Endothelial cell of umbilical vein (primary cell): ENCODE measurements at regions not wholly inside any gene's neighbourhood (a gene's known extent, or its start where the extent isn't known, plus 50 kb on each side); places are given as distances from the start of the nearest gene placed in this dataset.

ENCODE experiments used
- BruUV-seq: library from RNA; stranded (reverse); fragments of 400-500 nt; replicated peaks from 2 replicates; lab custom pipeline; 2021; lab: Mats Ljungman, UMichigan
- CTCF ChIA-PET: fragments of 300-600, 350-600 bp; sonication (Branson Sonifier 250); formaldehyde crosslinking; loops from one replicate; lab custom pipeline; 2021; ENCODE audit warnings: antibody characterized with exemption, inconsistent platforms; lab: Charles Lee
- POLR2A ChIA-PET: fragments of 300-600, 350-600 bp; sonication (Branson Sonifier 250); formaldehyde crosslinking; loops from one replicate; lab custom pipeline; 2021; ENCODE audit warnings: antibody characterized with exemption, inconsistent platforms; lab: Charles Lee
- DNase-seq: peaks from one replicate; pipeline ENCODE4 v3.0.0-alpha.2; 2011; ENCODE audit warnings: low read depth, low spot score
- FAIRE-seq: peaks from 2 replicates; lab custom pipeline; 2011; peaks lifted over from hg19 to GRCh38; lab: Jason Lieb, UNC
- H2AFZ ChIP-seq: 2 replicates; pipeline ENCODE4 v1.6.0; 2012; ENCODE audit warnings: low read depth, low read length, control low read depth, inconsistent platforms
- H3K27ac ChIP-seq: 2 replicates; pipeline ENCODE4 v1.5.1; 2011; ENCODE audit warnings: low read depth, mild to moderate bottlenecking, control low read depth, low read length, moderate library complexity; ENCODE audit not compliant: insufficient read depth
- H3K27me3 ChIP-seq, 2 experiments: 2 replicates each; pipeline versions ENCODE4 v1.6.0 to v1.6.1; 2011; ENCODE audit warnings: low read length in 2 of 2, mixed read lengths in 1 of 2; ENCODE audit not compliant: control insufficient read depth in 2 of 2, insufficient read depth in 2 of 2
- H3K36me3 ChIP-seq, 2 experiments: 2 replicates in 1 of 2; 3 replicates in 1 of 2; pipeline ENCODE4 v1.5.1; 2011; ENCODE audit warnings: low read length in 2 of 2, mild to moderate bottlenecking in 1 of 2, moderate library complexity in 1 of 2; ENCODE audit not compliant: control insufficient read depth in 2 of 2, insufficient read depth in 2 of 2; ENCODE audit errors: extremely low read depth in 1 of 2
- H3K4me1 ChIP-seq: 3 replicates; pipeline ENCODE4 v1.5.1; 2011; ENCODE audit warnings: mild to moderate bottlenecking, low read length; ENCODE audit not compliant: control insufficient read depth, insufficient read depth; ENCODE audit errors: extremely low read depth
- H3K4me2 ChIP-seq: 2 replicates; pipeline ENCODE4 v1.6.1; 2011; ENCODE audit warnings: low read length, control low read depth, mixed read lengths; ENCODE audit not compliant: insufficient read depth
- H3K4me3 ChIP-seq, 3 experiments: fragments of 200-600 bp in 1 of 3; sonication (generic), shearing (Covaris generic) in 1 of 3; replicated peaks in 1 of 3; 2 replicates each; pipeline ENCODE4 v1.5.1; 2011 to 2016; ENCODE audit warnings: control low read depth in 3 of 3, low read length in 3 of 3, mild to moderate bottlenecking in 2 of 3, inconsistent platforms in 1 of 3, low read depth in 1 of 3, moderate library complexity in 1 of 3; ENCODE audit not compliant: insufficient read depth in 1 of 3
- H3K79me2 ChIP-seq: 2 replicates; pipeline ENCODE4 v1.6.0; 2012; ENCODE audit warnings: low read length, inconsistent platforms; ENCODE audit not compliant: control insufficient read depth, insufficient read depth
- H3K9ac ChIP-seq: replicated peaks from 2 replicates; pipeline ENCODE3; 2011; ENCODE audit warnings: low read length, control low read depth; ENCODE audit not compliant: insufficient read depth; ENCODE audit errors: extremely low read depth
- H3K9me1 ChIP-seq: replicated peaks from 3 replicates; pipeline ENCODE4 v1.6.0; 2011; ENCODE audit warnings: mild to moderate bottlenecking, low read length; ENCODE audit not compliant: control insufficient read depth, insufficient read depth; ENCODE audit errors: extremely low read depth
- H3K9me3 ChIP-seq: replicated peaks from 2 replicates; pipeline ENCODE4 v1.5.1; 2012; ENCODE audit warnings: low read length, inconsistent platforms; ENCODE audit not compliant: control insufficient read depth, insufficient read depth
- H4K20me1 ChIP-seq: replicated peaks from 2 replicates; pipeline ENCODE3; 2011; ENCODE audit warnings: mild to moderate bottlenecking, low read length; ENCODE audit not compliant: control insufficient read depth, insufficient read depth; ENCODE audit errors: extremely low read depth
- EZH2 ChIP-seq: IDR thresholded peaks from 2 replicates; pipeline ENCODE4 v1.6.1; 2012; ENCODE audit warnings: borderline replicate concordance, low read depth, mild to moderate bottlenecking, moderate library complexity, low read length, inconsistent platforms; ENCODE audit not compliant: severe bottlenecking
- FOS ChIP-seq: IDR thresholded peaks from 2 replicates; pipeline ENCODE4 v1.6.1; 2011; ENCODE audit warnings: mild to moderate bottlenecking, low read length, moderate library complexity, borderline replicate concordance; ENCODE audit not compliant: insufficient read depth
- GATA2 ChIP-seq: IDR thresholded peaks from 2 replicates; pipeline ENCODE4 v1.7.0; 2011; ENCODE audit warnings: low read depth, mild to moderate bottlenecking, moderate library complexity, mixed read lengths, low read length; ENCODE audit not compliant: insufficient read length, insufficient read depth
- JUN ChIP-seq: IDR thresholded peaks from 2 replicates; pipeline ENCODE4 v1.6.1; 2011; ENCODE audit warnings: borderline replicate concordance, low read depth; ENCODE audit not compliant: insufficient read length, insufficient read depth
- MYC ChIP-seq: IDR thresholded peaks from one replicate; pipeline ENCODE4 v1.6.1; 2011; ENCODE audit warnings: mild to moderate bottlenecking, low read depth, low read length
- POLR2A ChIP-seq: IDR thresholded peaks from 2 replicates; pipeline ENCODE4 v1.6.1; 2012; ENCODE audit warnings: low read depth, mild to moderate bottlenecking, control low read depth, low read length
- POLR2AphosphoS5 ChIP-seq: IDR thresholded peaks from 2 replicates; pipeline ENCODE4 v1.6.1; 2012; ENCODE audit warnings: low read depth, mild to moderate bottlenecking, control low read depth, low read length, moderate library complexity; ENCODE audit not compliant: insufficient read depth
- dilution Hi-C: fragments of 300-500 bp; cut with MboI; formaldehyde crosslinking; loops from one replicate; pipeline ENCODE4 v1.15.0; 2019; ENCODE audit warnings: low sequenced_read_pairs; ENCODE audit not compliant: extremely low pct_ligation_motif_present
- intact Hi-C: fragments of 100-400 bp; cut with micrococcal nuclease; formaldehyde crosslinking; loops from one replicate; pipeline ENCODE4 v1.10.0; 2022
- TF ChIP-seq, protein P1 (sequence below): IDR thresholded peaks from 2 replicates; pipeline ENCODE4 v1.6.1; 2011; ENCODE audit not compliant: insufficient read depth, insufficient read length
- TF ChIP-seq, protein P2 (sequence below), 2 donors: IDR thresholded peaks; 1 replicate in 1 of 2; 2 replicates in 1 of 2; pipeline ENCODE4 v1.5.1; 2011; ENCODE audit warnings: low read length in 2 of 2, mild to moderate bottlenecking in 2 of 2, moderate library complexity in 2 of 2, control low read depth in 1 of 2, inconsistent platforms in 1 of 2, low read depth in 1 of 2; ENCODE audit not compliant: insufficient read depth in 1 of 2; ENCODE audit errors: extremely low read depth in 1 of 2

DNA sequence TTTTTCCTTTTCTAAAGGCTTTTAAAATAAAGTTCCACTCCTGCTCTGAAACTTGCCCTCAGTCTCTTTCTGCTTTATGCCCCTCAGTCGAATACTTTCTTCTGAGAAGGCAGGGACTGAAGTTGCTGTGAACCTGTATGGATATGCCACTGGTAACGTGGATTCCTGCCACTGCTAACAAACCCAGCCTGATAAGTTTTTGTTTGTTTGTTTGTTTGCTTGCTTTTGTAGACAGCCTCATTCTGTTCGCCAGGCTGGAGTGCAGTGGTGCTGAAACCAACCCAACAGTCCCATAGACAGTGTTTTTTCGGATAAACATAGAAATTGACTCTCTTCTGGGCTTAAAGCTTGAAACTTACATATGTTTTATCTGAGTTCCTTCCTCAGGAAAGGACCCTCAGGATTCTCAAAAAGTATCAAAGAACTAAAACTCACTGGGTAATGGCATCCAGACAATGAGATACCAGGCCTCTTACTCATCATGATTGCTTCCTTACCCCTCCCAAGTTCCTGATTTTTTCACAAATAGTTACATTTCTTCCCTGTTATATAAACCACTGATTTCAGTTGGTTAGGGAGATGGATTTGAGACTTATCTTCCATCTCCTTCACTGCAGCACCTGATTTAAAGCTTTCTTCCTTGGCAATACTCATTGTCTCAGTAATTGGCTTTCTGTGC is 273.6 kb downstream of the SDHAF3 start:
- Histone ChIP-seq H3K9me1 (no peaks in the 10 kb centered on the region), H2AFZ (no peak overlapping the region), H4K20me1 (no peaks in the 10 kb centered on the region), H3K4me3 (no peak overlapping the region), H3K36me3 (no peaks in the 10 kb centered on the region), H3K4me2 (no peak overlapping the region), H3K4me1 (no peaks in the 10 kb centered on the region), H3K9me3 (peaks cover 2% of the 10 kb centered on the region), H3K79me2 (no peaks in the 10 kb centered on the region), H3K9ac (no peak overlapping the region), H3K27ac (no peak overlapping the region), H3K27me3 (no peaks in the 10 kb centered on the region)
- TF ChIP-seq JUN (no peak), GATA2 (no peak), POLR2A (no peak), FOS (no peak), EZH2 (no peak), MYC (no peak)
- TF ChIP-seq, protein P1, sequence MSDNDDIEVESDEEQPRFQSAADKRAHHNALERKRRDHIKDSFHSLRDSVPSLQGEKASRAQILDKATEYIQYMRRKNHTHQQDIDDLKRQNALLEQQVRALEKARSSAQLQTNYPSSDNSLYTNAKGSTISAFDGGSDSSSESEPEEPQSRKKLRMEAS = no peak
- no peak for FAIRE-seq
- intact Hi-C loops (no loop called here), dilution Hi-C loops (no loop called here)
- CTCF ChIA-PET = no interaction called here
- BruUV-seq = no TSS peak
- DNase-seq = no peak
- POLR2A ChIA-PET = no interaction called here

DNA sequence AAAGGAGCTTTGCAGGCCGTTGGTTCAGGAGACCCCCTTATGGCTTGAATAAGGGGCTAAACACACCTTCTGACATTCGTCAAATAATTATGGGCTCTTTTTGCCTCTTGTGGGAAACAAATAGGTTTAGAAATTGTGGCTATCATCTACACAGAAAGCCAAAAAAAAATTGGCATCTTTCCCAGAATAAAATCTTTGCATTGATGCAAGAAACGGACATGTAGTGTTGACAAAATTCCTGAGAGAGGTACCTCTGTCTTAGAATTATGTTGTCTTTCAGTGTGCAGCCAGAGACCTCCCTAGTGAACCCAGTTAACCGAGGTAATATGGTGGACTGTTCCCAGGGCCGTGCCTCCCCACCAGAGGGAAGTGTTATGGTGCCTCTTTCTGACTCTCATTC is 283.9 kb downstream of the SDHAF3 start:
- Histone ChIP-seq H3K9me3 (peaks cover 2% of the 10 kb centered on the region), H3K4me3 (no peak overlapping the region), H4K20me1 (no peaks in the 10 kb centered on the region), H2AFZ (no peak overlapping the region), H3K4me1 (no peaks in the 10 kb centered on the region), H3K36me3 (no peaks in the 10 kb centered on the region), H3K4me2 (no peak overlapping the region), H3K9ac (no peak overlapping the region), H3K9me1 (no peaks in the 10 kb centered on the region), H3K27me3 (no peaks in the 10 kb centered on the region), H3K27ac (no peak overlapping the region), H3K79me2 (no peaks in the 10 kb centered on the region)
- TF ChIP-seq MYC = no peak
- TF ChIP-seq EZH2 = no peak
- no peak for TF ChIP-seq GATA2
- no peak for TF ChIP-seq JUN
- TF ChIP-seq POLR2A = no peak
- TF ChIP-seq, protein P2, sequence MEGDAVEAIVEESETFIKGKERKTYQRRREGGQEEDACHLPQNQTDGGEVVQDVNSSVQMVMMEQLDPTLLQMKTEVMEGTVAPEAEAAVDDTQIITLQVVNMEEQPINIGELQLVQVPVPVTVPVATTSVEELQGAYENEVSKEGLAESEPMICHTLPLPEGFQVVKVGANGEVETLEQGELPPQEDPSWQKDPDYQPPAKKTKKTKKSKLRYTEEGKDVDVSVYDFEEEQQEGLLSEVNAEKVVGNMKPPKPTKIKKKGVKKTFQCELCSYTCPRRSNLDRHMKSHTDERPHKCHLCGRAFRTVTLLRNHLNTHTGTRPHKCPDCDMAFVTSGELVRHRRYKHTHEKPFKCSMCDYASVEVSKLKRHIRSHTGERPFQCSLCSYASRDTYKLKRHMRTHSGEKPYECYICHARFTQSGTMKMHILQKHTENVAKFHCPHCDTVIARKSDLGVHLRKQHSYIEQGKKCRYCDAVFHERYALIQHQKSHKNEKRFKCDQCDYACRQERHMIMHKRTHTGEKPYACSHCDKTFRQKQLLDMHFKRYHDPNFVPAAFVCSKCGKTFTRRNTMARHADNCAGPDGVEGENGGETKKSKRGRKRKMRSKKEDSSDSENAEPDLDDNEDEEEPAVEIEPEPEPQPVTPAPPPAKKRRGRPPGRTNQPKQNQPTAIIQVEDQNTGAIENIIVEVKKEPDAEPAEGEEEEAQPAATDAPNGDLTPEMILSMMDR (IDR thresholded peaks at IDR 0.05; ENCODE audit: extremely low read depth in 1 of 2, insufficient read depth in 1 of 2, low read depth in 1 of 2, low read length in 2 of 2) = no peak
- no peak for TF ChIP-seq FOS
- TF ChIP-seq, protein P1 = no peak
- no peak for TF ChIP-seq POLR2AphosphoS5
- BruUV-seq = no TSS peak
- ChIA-PET CTCF (no interaction called here), POLR2A (no interaction called here)
- FAIRE-seq (no peak), DNase-seq (no peak)
- dilution Hi-C loops = no loop called here
- intact Hi-C loops = no loop called here
